ENCODE measurements at regions not wholly inside any gene's neighbourhood (a gene's known extent, or its start where the extent isn't known, plus 50 kb on each side); places are given as distances from the start of the nearest gene placed in this dataset.

- TF ChIP-seq CTCF (IDR thresholded peaks at IDR 0.05) (no peak), POLR2AphosphoS5 (IDR thresholded peaks at IDR 0.05) (no peak), POLR2A (IDR thresholded peaks at IDR 0.05) (no peak), EP300 (IDR thresholded peaks at IDR 0.05) (no peak)
These were observed 1015.5 kb upstream of the MIR17HG start for GRCh38 chr13:90331974-90332373.

Data from sigmoid colon (tissue), 4 donors.